ENCODE measurements at regions not wholly inside any gene's neighbourhood (a gene's known extent, or its start where the extent isn't known, plus 50 kb on each side); places are given as distances from the start of the nearest gene placed in this dataset.

DNA sequence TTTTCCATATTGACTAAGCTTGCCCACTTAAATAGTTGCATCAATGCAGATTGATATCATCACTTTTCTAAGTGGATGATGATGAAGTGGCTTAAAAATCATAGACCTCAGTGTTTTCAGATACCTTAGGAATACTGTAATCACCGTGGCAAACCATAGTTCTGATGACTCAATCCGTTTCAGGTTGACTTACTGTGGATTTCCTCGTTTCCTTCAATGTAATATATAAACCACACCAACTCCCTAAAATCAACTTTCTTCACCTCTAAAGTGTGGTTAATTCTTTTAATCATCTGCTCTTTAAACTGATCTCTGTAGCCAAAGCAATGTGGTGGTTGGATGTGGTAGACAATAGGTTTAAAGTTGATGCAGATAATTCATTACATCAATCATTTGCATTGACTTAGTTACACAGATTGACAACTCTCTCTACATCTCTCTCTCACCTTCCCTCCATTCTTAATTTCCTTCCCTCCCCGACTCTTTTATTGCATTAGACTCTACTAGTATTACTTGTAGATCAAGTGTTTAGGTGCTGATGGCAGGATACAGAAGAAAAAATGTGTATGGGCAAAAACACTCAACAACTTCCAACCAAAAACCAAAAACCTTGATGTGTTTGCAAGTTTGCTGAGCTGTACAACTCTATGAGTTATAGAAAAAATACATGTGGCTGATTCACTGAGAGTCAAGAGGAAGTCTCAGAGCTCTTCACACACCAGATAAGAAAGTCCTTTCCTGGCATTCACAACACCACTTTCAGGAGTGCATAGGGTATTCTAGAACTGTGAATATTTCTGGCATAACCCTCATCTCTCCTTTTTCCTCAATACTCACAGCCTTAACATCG is 243.5 kb downstream of the NFKBIZ start:
- Mint-ChIP-seq H3K4me3 (no peak overlapping the region), H3K4me1 (ENCODE audit: low read depth in 2 of 2) (peaks cover 6 to 8% of the 10 kb centered on the region in 2 donors), H3K27me3 (no peaks in the 10 kb centered on the region), H3K9me3 (no peaks in the 10 kb centered on the region), H3K27ac (no peak overlapping the region), H3K36me3 (ENCODE audit: insufficient read depth) (no peaks in the 10 kb centered on the region)
- ATAC-seq (replicated peaks) (no peak), DNase-seq (no peak)

DNA sequence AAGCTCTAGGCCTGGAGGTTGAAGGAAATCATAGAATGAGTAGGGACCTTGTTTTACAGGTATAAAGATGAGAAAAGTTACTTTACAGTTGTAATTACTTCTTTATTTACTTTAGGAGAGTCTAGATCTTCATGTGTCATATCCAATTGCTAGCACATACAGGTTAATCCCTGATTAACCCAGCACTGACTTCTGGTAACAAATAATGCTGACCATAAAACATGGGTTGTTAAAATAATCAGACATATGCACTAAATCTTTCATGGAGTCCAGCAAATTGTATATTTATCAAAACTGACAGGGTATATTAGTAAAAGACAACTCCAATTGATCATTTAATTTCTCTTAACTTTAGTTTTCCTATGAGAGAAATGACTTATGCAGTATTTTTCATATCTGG is 245.2 kb downstream of the NFKBIZ start:
- no peak overlapping the region for H3K27ac Mint-ChIP-seq
- H3K4me1 Mint-ChIP-seq (ENCODE audit: low read depth in 2 of 2), result peaks cover 6 to 8% of the 10 kb centered on the region in 2 donors
- no peaks in the 10 kb centered on the region for H3K9me3 Mint-ChIP-seq
- ATAC-seq (replicated peaks) (no peak), DNase-seq (no peak)
- no peak overlapping the region for H3K4me3 Mint-ChIP-seq
- H3K36me3 Mint-ChIP-seq (ENCODE audit: insufficient read depth), result no peaks in the 10 kb centered on the region
- H3K27me3 Mint-ChIP-seq, result no peaks in the 10 kb centered on the region

DNA sequence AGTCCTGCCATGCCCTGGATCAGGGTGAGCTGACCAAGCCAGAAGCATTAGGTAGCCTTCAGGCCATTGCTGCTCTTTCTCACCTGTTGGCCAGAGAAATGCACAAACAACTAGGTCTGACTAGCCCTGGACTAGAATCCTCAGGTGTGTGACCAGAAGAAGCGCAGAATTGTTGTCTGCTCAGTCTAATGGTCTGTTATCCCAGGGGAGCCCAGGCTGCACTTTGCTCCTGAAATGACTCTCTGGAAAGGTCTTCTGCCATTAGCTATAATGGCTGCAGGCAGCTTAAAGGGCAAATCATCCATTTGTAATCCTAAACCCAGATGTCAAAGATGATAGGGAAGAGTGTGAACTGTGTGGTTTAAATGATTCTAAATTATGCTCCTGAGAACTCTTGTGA is 246.1 kb downstream of the NFKBIZ start:
- H3K36me3 Mint-ChIP-seq (ENCODE audit: insufficient read depth), result no peaks in the 10 kb centered on the region
- no peaks in the 10 kb centered on the region for H3K27me3 Mint-ChIP-seq
- DNase-seq, result no peak
- H3K27ac Mint-ChIP-seq, result no peak overlapping the region
- no peaks in the 10 kb centered on the region for H3K9me3 Mint-ChIP-seq
- no peak for ATAC-seq (replicated peaks)
- H3K4me3 Mint-ChIP-seq, result no peak overlapping the region
- peaks cover 6 to 8% of the 10 kb centered on the region in 2 donors for H3K4me1 Mint-ChIP-seq (ENCODE audit: low read depth in 2 of 2)

GRCh38 chr3:102096066-102096465 is 246.8 kb downstream of the NFKBIZ start:
- H3K27ac Mint-ChIP-seq, result no peak overlapping the region
- H3K4me1 Mint-ChIP-seq (ENCODE audit: low read depth in 2 of 2), result peaks cover 6 to 8% of the 10 kb centered on the region in 2 donors
- DNase-seq (no peak), ATAC-seq (replicated peaks) (no peak)
- H3K27me3 Mint-ChIP-seq, result no peaks in the 10 kb centered on the region
- H3K4me3 Mint-ChIP-seq, result no peak overlapping the region
- no peaks in the 10 kb centered on the region for H3K9me3 Mint-ChIP-seq
- H3K36me3 Mint-ChIP-seq (ENCODE audit: insufficient read depth), result no peaks in the 10 kb centered on the region

DNA sequence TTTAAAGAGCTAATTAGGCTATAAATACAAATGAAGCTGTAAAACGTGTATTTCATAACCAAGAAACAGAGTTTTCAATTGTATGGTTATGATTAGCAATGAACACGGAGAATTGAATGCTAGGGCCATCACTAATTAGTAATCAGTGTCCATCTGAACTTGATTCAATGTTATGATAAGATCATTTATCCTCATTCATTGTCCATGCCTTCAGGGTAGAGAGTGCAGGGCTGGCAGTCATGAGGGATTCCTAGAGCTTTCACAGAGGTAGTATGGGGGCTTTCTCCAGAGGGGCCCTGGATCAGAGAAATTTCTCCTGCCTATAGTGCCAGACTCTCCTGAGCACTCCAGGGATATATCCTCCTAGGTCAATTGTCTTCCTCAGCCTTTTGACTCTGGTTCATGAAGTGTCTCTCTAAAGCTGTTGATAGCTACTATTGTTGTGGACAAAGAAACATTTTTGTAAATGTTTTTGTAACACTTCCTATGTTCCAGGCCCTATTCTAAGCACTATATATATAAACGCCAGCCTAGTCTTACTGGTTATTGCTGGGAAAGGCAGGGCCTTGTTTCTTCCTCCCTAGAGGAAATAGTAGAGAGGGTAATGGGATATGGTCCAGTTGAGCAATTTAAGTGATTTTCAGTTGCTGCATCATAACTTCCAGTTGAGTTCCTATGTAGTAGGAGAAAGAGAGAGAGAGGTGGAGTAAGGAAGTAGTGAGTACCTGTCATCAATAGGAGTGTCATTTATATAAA is 249.0 kb downstream of the NFKBIZ start:
- H3K4me3 Mint-ChIP-seq, result no peak overlapping the region
- ATAC-seq (replicated peaks), result no peak
- peaks cover under 1 to 2% of the 10 kb centered on the region in 2 donors for H3K4me1 Mint-ChIP-seq (ENCODE audit: low read depth in 2 of 2)
- H3K27me3 Mint-ChIP-seq, result no peaks in the 10 kb centered on the region
- no peaks in the 10 kb centered on the region for H3K36me3 Mint-ChIP-seq (ENCODE audit: insufficient read depth)
- no peak for DNase-seq
- no peaks in the 10 kb centered on the region for H3K9me3 Mint-ChIP-seq
- H3K27ac Mint-ChIP-seq, result no peak overlapping the region

GRCh38 chr3:102099913-102100312 is 250.6 kb downstream of the NFKBIZ start:
- Mint-ChIP-seq H3K4me3 (no peak overlapping the region), H3K27ac (no peak overlapping the region), H3K4me1 (ENCODE audit: low read depth in 2 of 2) (no peaks in the 10 kb centered on the region), H3K36me3 (ENCODE audit: insufficient read depth) (no peaks in the 10 kb centered on the region), H3K27me3 (no peaks in the 10 kb centered on the region), H3K9me3 (no peaks in the 10 kb centered on the region)
- ATAC-seq (replicated peaks) (no peak), DNase-seq (no peak)

DNA sequence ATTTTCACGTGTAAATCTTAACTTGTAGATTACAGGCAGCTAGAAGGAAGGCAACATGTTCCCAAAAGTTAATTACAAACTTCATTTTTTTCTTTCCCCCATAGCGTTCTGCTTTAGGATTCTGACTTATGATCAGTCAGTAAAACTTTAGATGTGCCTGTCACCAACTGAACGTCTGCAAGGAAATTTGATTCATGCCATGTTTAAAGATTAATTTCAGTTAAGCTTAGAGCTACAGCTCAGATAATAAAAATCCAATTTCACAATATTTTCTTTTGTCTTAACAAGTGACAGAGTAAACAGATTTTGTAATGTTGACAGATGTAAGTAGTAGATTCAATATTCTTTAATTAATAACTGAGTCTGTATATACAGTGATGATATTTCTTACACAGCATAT is 253.1 kb downstream of the NFKBIZ start:
- Mint-ChIP-seq H3K4me1 (ENCODE audit: low read depth in 2 of 2) (no peaks in the 10 kb centered on the region), H3K27ac (no peak overlapping the region), H3K9me3 (peaks cover 0 to 2% of the 10 kb centered on the region in 2 donors), H3K27me3 (peaks cover 0 to 4% of the 10 kb centered on the region in 2 donors), H3K4me3 (no peak overlapping the region), H3K36me3 (ENCODE audit: insufficient read depth) (no peaks in the 10 kb centered on the region)
- no peak for DNase-seq
- no peak for ATAC-seq (replicated peaks)

DNA sequence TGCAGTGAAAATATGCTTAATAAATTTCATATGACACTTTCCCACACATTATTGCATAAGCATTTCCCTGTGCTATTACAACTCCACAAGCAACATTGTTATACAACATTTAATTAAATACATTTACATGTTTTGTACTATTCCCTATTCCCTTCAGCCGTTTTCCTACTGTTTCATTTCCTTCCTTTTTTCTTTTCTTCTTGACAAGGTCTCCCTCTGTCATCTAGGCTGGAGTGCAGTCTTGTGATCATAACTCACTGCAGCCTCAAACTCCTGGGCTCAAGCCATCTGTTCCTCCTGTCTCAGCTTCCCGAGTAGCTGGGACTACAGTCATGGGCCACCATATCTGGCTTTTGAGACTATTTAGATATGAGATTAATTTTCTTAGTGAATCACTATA is 254.7 kb downstream of the NFKBIZ start:
- Mint-ChIP-seq H3K27ac (no peak overlapping the region), H3K9me3 (peaks cover 0 to 2% of the 10 kb centered on the region in 2 donors), H3K27me3 (peaks cover 0 to 4% of the 10 kb centered on the region in 2 donors), H3K4me1 (ENCODE audit: low read depth in 2 of 2) (no peaks in the 10 kb centered on the region), H3K36me3 (ENCODE audit: insufficient read depth) (no peaks in the 10 kb centered on the region), H3K4me3 (no peak overlapping the region)
- no peak for DNase-seq
- no peak for ATAC-seq (replicated peaks)

DNA sequence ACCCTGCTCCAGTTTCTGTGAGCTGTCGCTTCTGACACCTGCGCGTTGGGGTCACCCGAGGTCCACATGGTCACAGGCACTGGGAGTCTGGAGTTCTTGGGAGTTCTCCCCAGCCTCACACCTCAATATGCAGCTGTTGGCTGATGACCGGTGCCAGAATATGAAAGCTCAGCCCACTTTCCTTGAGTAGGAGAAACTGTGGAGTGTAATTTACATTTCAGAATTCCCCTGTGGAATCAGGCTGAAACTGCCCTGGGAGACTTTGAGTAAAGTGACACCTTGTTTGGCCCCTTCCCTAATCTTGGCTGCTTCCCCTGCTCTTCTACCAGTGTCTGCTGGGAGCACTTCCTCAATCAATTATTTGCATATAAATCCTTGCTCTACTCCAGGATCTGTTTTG is 255.9 kb downstream of the NFKBIZ start:
- peaks cover 0 to 4% of the 10 kb centered on the region in 2 donors for H3K27me3 Mint-ChIP-seq
- peaks cover 0 to 2% of the 10 kb centered on the region in 2 donors for H3K9me3 Mint-ChIP-seq
- H3K27ac Mint-ChIP-seq, result no peak overlapping the region
- DNase-seq (no peak), ATAC-seq (replicated peaks) (no peak)
- no peak overlapping the region for H3K4me3 Mint-ChIP-seq
- no peaks in the 10 kb centered on the region for H3K4me1 Mint-ChIP-seq (ENCODE audit: low read depth in 2 of 2)
- H3K36me3 Mint-ChIP-seq (ENCODE audit: insufficient read depth), result no peaks in the 10 kb centered on the region

- Mint-ChIP-seq H3K9me3 (peaks cover 0 to 2% of the 10 kb centered on the region in 2 donors), H3K27me3 (peaks cover 0 to 4% of the 10 kb centered on the region in 2 donors), H3K36me3 (ENCODE audit: insufficient read depth) (peaks cover 3% of the 10 kb centered on the region), H3K27ac (no peak overlapping the region), H3K4me3 (no peak overlapping the region), H3K4me1 (ENCODE audit: low read depth in 2 of 2) (no peaks in the 10 kb centered on the region)
- no peak for DNase-seq
- ATAC-seq (replicated peaks), result no peak
Measured at GRCh38 chr3:102106416-102107097, 257.2 kb downstream of the NFKBIZ start.

GRCh38 chr3:102112704-102113230 is 263.5 kb downstream of the NFKBIZ start:
- Mint-ChIP-seq H3K27me3 (no peaks in the 10 kb centered on the region), H3K36me3 (ENCODE audit: insufficient read depth) (peaks cover 3% of the 10 kb centered on the region), H3K9me3 (no peaks in the 10 kb centered on the region), H3K4me3 (no peak overlapping the region), H3K27ac (no peak overlapping the region), H3K4me1 (ENCODE audit: low read depth in 2 of 2) (peaks cover 0 to 7% of the 10 kb centered on the region in 2 donors)
- ATAC-seq (replicated peaks), result no peak
- DNase-seq, result no peak

- no peak for ATAC-seq (replicated peaks)
- Mint-ChIP-seq H3K27me3 (no peaks in the 10 kb centered on the region), H3K4me1 (ENCODE audit: low read depth in 2 of 2) (peaks cover 0 to 7% of the 10 kb centered on the region in 2 donors), H3K4me3 (no peak overlapping the region), H3K36me3 (ENCODE audit: insufficient read depth) (peaks cover 3% of the 10 kb centered on the region), H3K27ac (peak overlapping the region in 1 of 2 donors; percentile 11), H3K9me3 (no peaks in the 10 kb centered on the region)
- no peak for DNase-seq
Measured at GRCh38 chr3:102113421-102114041, 264.2 kb downstream of the NFKBIZ start.
